SK-N-SH (cell line): ENCODE measurements at regions not wholly inside any gene's neighbourhood (a gene's known extent, or its start where the extent isn't known, plus 50 kb on each side); places are given as distances from the start of the nearest gene placed in this dataset.

Experiments used
- CTCF ChIA-PET: fragments of 300-600, 350-600 bp; formaldehyde crosslinking; extraction: SDS; loops from one replicate; lab custom pipeline; 2021; lab: Yijun Ruan, JAX
- POLR2A ChIA-PET: fragments of 350-600 bp; sonication (Branson Sonifier 250); formaldehyde crosslinking; extraction: SDS; loops from one replicate; lab custom pipeline; 2020; ENCODE audit warnings: antibody characterized with exemption, inconsistent platforms; lab: Yijun Ruan, JAX
- DNase-seq: peaks from one replicate; pipeline ENCODE4 v3.0.0; 2012
- H2AFZ ChIP-seq: fragments of 200-600 bp; sonication (generic); 2 replicates; pipeline ENCODE4 v1.8.1; 2016; ENCODE audit warnings: antibody characterized with exemption, mild to moderate bottlenecking, low read depth
- H3F3A ChIP-seq: fragments of 200-600 bp; sonication (generic); replicated peaks from 2 replicates; pipeline ENCODE3; 2016; ENCODE audit warnings: antibody characterized with exemption, mild to moderate bottlenecking; ENCODE audit not compliant: insufficient read depth
- H3K27ac ChIP-seq, 2 experiments: fragments of 200-500 bp in 1 of 2; fragments of 200-600 bp in 1 of 2; sonication (Bioruptor generic) in 1 of 2; sonication (generic), shearing (Covaris generic) in 1 of 2; 2 replicates each; pipeline versions ENCODE4 v1.5.1 to v1.6.1; 2014 to 2016; ENCODE audit warnings: low read depth in 2 of 2, inconsistent platforms in 1 of 2, low read length in 1 of 2, mild to moderate bottlenecking in 1 of 2, mixed read lengths in 1 of 2
- H3K27me3 ChIP-seq: fragments of 200-600 bp; sonication (generic), shearing (Covaris generic); 2 replicates; pipeline ENCODE4 v1.6.1; 2016; ENCODE audit warnings: mixed run types; ENCODE audit not compliant: insufficient read depth
- H3K36me3 ChIP-seq, 2 experiments: fragments of 200-500 bp in 1 of 2; fragments of 200-600 bp in 1 of 2; sonication (Bioruptor generic) in 1 of 2; sonication (generic) in 1 of 2; replicated peaks in 1 of 2; 2 replicates each; pipeline versions ENCODE3 to v1.5.1; 2014 to 2016; ENCODE audit warnings: low read length in 1 of 2, mild to moderate bottlenecking in 1 of 2; ENCODE audit not compliant: insufficient read depth in 2 of 2, control insufficient read depth in 1 of 2
- H3K4me1 ChIP-seq, 2 experiments: fragments of 200-500 bp in 1 of 2; fragments of 200-600 bp in 1 of 2; sonication (Bioruptor generic) in 1 of 2; sonication (generic), shearing (Covaris generic) in 1 of 2; 2 replicates each; pipeline versions ENCODE4 v1.5.1 to v1.6.1; 2014 to 2016; ENCODE audit warnings: low read depth in 1 of 2, low read length in 1 of 2, mixed run types in 1 of 2; ENCODE audit not compliant: insufficient read depth in 2 of 2, control insufficient read depth in 1 of 2
- H3K4me2 ChIP-seq: fragments of 200-600 bp; sonication (generic), shearing (Covaris generic); 2 replicates; pipeline ENCODE4 v1.6.1; 2017; ENCODE audit warnings: mixed run types
- H3K4me3 ChIP-seq, 2 experiments: fragments of 200-500 bp in 1 of 2; fragments of 200-600 bp in 1 of 2; sonication (Bioruptor generic) in 1 of 2; sonication (generic), shearing (Covaris generic) in 1 of 2; 2 replicates each; pipeline versions ENCODE4 v1.5.1 to v1.8.1; 2014 to 2016; ENCODE audit warnings: low read depth in 2 of 2, inconsistent platforms in 1 of 2, low read length in 1 of 2, mild to moderate bottlenecking in 1 of 2, mixed read lengths in 1 of 2, moderate library complexity in 1 of 2
- H3K79me2 ChIP-seq: fragments of 200-600 bp; sonication (generic); 2 replicates; pipeline ENCODE4 v1.8.1; 2017; ENCODE audit warnings: mild to moderate bottlenecking; ENCODE audit not compliant: insufficient read depth
- H3K9ac ChIP-seq: fragments of 200-600 bp; sonication (generic); 2 replicates; pipeline ENCODE4 v1.6.1; 2017; ENCODE audit warnings: mixed run types
- H3K9me2 ChIP-seq: fragments of 200-600 bp; sonication (generic); 2 replicates; pipeline ENCODE4 v1.6.1; 2017; ENCODE audit warnings: mixed run types
- H3K9me3 ChIP-seq: fragments of 200-600 bp; sonication (generic); 2 replicates; pipeline ENCODE4 v1.6.1; 2017; ENCODE audit warnings: mixed run types, mild to moderate bottlenecking, moderate library complexity
- H4K20me1 ChIP-seq: fragments of 200-600 bp; sonication (generic); 2 replicates; pipeline ENCODE4 v1.6.1; 2017; ENCODE audit warnings: mild to moderate bottlenecking, mixed run types; ENCODE audit not compliant: insufficient read depth
- CHD2 ChIP-seq: fragments of 150-350 bp; IDR thresholded peaks from 2 replicates; pipeline ENCODE4 v1.6.1; 2018; ENCODE audit warnings: low read length; ENCODE audit not compliant: partially characterized antibody
- ELF1 ChIP-seq: IDR thresholded peaks from 2 replicates; pipeline ENCODE4 v1.4.0; 2012
- EP300 ChIP-seq, 2 experiments: IDR thresholded peaks; 2 replicates each; pipeline versions ENCODE4 v1.4.0 to v1.6.1; 2012; ENCODE audit warnings: borderline replicate concordance in 1 of 2, low read depth in 1 of 2, low read length in 1 of 2
- EZH2phosphoT487 ChIP-seq: fragments of 200-600 bp; sonication (generic); IDR thresholded peaks from 2 replicates; pipeline ENCODE4 v1.6.1; 2017; ENCODE audit warnings: low read depth, mixed run types, mild to moderate bottlenecking, antibody characterized with exemption, moderate library complexity, borderline replicate concordance
- FOSL2 ChIP-seq: IDR thresholded peaks from 2 replicates; pipeline ENCODE4 v1.4.0; 2012; ENCODE audit warnings: low read depth, mild to moderate bottlenecking, moderate library complexity, borderline replicate concordance
- FOXM1 ChIP-seq: IDR thresholded peaks from 2 replicates; pipeline ENCODE4 v1.4.0; 2012; ENCODE audit warnings: low read depth, mild to moderate bottlenecking
- GATA2 ChIP-seq: sonication (generic); formaldehyde crosslinking; IDR thresholded peaks from 2 replicates; pipeline ENCODE4 v1.5.0; 2020; ENCODE audit warnings: mild to moderate bottlenecking, missing genetic modification reagents
- NFIC ChIP-seq: IDR thresholded peaks from 2 replicates; pipeline ENCODE4 v1.4.0; 2012; ENCODE audit warnings: borderline replicate concordance
- NRF1 ChIP-seq: IDR thresholded peaks from 2 replicates; pipeline ENCODE4 v1.6.1; 2012; ENCODE audit warnings: low read depth, mild to moderate bottlenecking, low read length
- RAD21 ChIP-seq: IDR thresholded peaks from 2 replicates; pipeline ENCODE4 v1.6.1; 2012; ENCODE audit warnings: mild to moderate bottlenecking, low read length
- RXRA ChIP-seq: IDR thresholded peaks from 2 replicates; pipeline ENCODE4 v1.4.0; 2012; ENCODE audit warnings: low read depth, mild to moderate bottlenecking, borderline replicate concordance
- SIN3A ChIP-seq: IDR thresholded peaks from 2 replicates; pipeline ENCODE4 v1.6.1; 2012; ENCODE audit warnings: low read depth, mild to moderate bottlenecking, low read length, moderate library complexity, borderline replicate concordance
- TAF1 ChIP-seq: IDR thresholded peaks from 2 replicates; pipeline ENCODE4 v1.6.1; 2012; ENCODE audit warnings: low read depth, mild to moderate bottlenecking, low read length, moderate library complexity, borderline replicate concordance
- YY1 ChIP-seq: IDR thresholded peaks from 2 replicates; pipeline ENCODE4 v1.4.0; 2012; ENCODE audit warnings: low read depth, mild to moderate bottlenecking
- WGBS: methylation state at CpG from one replicate; pipeline ENCODE4 v1.1.6; 2017; ENCODE audit warnings: low lambda C conversion rate; 5-methylcytosine and 5-hydroxymethylcytosine counted together
- TF ChIP-seq, protein P1 (sequence below): IDR thresholded peaks from 2 replicates; pipeline ENCODE4 v1.6.1; 2012; ENCODE audit warnings: mild to moderate bottlenecking, low read depth, low read length, moderate library complexity
- TF ChIP-seq, protein P2 (sequence below): fragments of 200-600 bp; sonication (generic); IDR thresholded peaks from 2 replicates; pipeline ENCODE4 v1.6.1; 2017; ENCODE audit warnings: antibody characterized with exemption, mild to moderate bottlenecking, moderate library complexity
- TF ChIP-seq, protein P3 (sequence below): fragments of 150-350 bp; IDR thresholded peaks from 2 replicates; pipeline ENCODE4 v1.6.1; 2017; ENCODE audit warnings: antibody characterized with exemption, low read length, low read depth, borderline replicate concordance

DNA sequence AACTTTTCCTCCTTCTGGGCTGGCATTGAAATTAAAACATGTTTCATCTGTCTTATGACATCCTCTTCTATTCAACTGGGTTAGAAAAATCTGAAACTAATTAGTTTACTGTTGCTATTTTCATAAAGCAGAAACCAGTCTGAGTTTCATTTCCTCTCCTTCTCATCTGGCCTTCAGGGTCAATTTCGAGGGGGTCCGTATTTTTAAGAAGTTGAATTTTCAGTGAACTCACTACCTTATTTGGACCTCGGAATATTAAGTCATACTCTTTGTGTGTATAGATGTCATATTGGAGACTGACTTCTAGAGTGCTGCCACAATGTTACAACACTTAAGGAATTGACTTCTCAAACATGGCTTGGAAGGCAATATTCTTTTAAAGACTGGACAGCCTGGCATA lies 485.9 kb downstream of the SQOR start:
- no peak overlapping the region for H2AFZ ChIP-seq
- TF ChIP-seq, protein P1, sequence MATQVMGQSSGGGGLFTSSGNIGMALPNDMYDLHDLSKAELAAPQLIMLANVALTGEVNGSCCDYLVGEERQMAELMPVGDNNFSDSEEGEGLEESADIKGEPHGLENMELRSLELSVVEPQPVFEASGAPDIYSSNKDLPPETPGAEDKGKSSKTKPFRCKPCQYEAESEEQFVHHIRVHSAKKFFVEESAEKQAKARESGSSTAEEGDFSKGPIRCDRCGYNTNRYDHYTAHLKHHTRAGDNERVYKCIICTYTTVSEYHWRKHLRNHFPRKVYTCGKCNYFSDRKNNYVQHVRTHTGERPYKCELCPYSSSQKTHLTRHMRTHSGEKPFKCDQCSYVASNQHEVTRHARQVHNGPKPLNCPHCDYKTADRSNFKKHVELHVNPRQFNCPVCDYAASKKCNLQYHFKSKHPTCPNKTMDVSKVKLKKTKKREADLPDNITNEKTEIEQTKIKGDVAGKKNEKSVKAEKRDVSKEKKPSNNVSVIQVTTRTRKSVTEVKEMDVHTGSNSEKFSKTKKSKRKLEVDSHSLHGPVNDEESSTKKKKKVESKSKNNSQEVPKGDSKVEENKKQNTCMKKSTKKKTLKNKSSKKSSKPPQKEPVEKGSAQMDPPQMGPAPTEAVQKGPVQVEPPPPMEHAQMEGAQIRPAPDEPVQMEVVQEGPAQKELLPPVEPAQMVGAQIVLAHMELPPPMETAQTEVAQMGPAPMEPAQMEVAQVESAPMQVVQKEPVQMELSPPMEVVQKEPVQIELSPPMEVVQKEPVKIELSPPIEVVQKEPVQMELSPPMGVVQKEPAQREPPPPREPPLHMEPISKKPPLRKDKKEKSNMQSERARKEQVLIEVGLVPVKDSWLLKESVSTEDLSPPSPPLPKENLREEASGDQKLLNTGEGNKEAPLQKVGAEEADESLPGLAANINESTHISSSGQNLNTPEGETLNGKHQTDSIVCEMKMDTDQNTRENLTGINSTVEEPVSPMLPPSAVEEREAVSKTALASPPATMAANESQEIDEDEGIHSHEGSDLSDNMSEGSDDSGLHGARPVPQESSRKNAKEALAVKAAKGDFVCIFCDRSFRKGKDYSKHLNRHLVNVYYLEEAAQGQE = no peak
- TF ChIP-seq EP300 (IDR thresholded peaks at IDR 0.05; ENCODE audit: borderline replicate concordance in 1 of 2, low read depth in 1 of 2, low read length in 1 of 2) = no peak
- TF ChIP-seq SIN3A = no peak
- TF ChIP-seq RAD21 = no peak
- no peak for TF ChIP-seq ELF1
- no peak for TF ChIP-seq TAF1
- TF ChIP-seq, protein P2, sequence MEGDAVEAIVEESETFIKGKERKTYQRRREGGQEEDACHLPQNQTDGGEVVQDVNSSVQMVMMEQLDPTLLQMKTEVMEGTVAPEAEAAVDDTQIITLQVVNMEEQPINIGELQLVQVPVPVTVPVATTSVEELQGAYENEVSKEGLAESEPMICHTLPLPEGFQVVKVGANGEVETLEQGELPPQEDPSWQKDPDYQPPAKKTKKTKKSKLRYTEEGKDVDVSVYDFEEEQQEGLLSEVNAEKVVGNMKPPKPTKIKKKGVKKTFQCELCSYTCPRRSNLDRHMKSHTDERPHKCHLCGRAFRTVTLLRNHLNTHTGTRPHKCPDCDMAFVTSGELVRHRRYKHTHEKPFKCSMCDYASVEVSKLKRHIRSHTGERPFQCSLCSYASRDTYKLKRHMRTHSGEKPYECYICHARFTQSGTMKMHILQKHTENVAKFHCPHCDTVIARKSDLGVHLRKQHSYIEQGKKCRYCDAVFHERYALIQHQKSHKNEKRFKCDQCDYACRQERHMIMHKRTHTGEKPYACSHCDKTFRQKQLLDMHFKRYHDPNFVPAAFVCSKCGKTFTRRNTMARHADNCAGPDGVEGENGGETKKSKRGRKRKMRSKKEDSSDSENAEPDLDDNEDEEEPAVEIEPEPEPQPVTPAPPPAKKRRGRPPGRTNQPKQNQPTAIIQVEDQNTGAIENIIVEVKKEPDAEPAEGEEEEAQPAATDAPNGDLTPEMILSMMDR = no peak
- no peak for TF ChIP-seq NFIC
- no peak for TF ChIP-seq YY1
- TF ChIP-seq CHD2 = no peak
- TF ChIP-seq RXRA = no peak
- TF ChIP-seq, protein P3, sequence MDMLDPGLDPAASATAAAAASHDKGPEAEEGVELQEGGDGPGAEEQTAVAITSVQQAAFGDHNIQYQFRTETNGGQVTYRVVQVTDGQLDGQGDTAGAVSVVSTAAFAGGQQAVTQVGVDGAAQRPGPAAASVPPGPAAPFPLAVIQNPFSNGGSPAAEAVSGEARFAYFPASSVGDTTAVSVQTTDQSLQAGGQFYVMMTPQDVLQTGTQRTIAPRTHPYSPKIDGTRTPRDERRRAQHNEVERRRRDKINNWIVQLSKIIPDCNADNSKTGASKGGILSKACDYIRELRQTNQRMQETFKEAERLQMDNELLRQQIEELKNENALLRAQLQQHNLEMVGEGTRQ = no peak
- no peak for TF ChIP-seq FOSL2
- TF ChIP-seq FOXM1 = no peak
- TF ChIP-seq GATA2 (CRISPR knock-in tag) = no peak
- no peak for TF ChIP-seq EZH2phosphoT487
- no peak for TF ChIP-seq NRF1
- TF ChIP-seq, all 33 proteins: peak for 0
- no peak overlapping the region for H3K4me2 ChIP-seq
- ChIA-PET POLR2A (no interaction called here), CTCF (interaction anchor here (0.8 kb wide), 1 partner anchor 407 kb away, joined by 3 read pairs; no protein-coding TSS in a partner anchor)
- H3K27ac ChIP-seq = no peak overlapping the region
- DNase-seq = no peak
- no peaks in the 10 kb centered on the region for H4K20me1 ChIP-seq
- no peaks in the 10 kb centered on the region for H3K36me3 ChIP-seq
- no peaks in the 10 kb centered on the region for H3K9me2 ChIP-seq
- no peaks in the 10 kb centered on the region for H3K4me1 ChIP-seq
- no peaks in the 10 kb centered on the region for H3F3A ChIP-seq
- no peaks in the 10 kb centered on the region for H3K27me3 ChIP-seq
- 16% methylated on average over 3 of the region's 3 CpGs for WGBS
- no peak overlapping the region for H3K9ac ChIP-seq
- peaks cover 9% of the 10 kb centered on the region; the same call in 1 of the 2 replicates for H3K9me3 ChIP-seq
- no peaks in the 10 kb centered on the region for H3K79me2 ChIP-seq
- no peak overlapping the region for H3K4me3 ChIP-seq
